Endothelial cell of umbilical vein (primary cell): ENCODE measurements at regions not wholly inside any gene's neighbourhood (a gene's known extent, or its start where the extent isn't known, plus 50 kb on each side); places are given as distances from the start of the nearest gene placed in this dataset.

Experiments used
- BruUV-seq: library from RNA; stranded (reverse); fragments of 400-500 nt; replicated peaks from 2 replicates; lab custom pipeline; 2021; lab: Mats Ljungman, UMichigan
- CTCF ChIA-PET: fragments of 300-600, 350-600 bp; sonication (Branson Sonifier 250); formaldehyde crosslinking; loops from one replicate; lab custom pipeline; 2021; ENCODE audit warnings: antibody characterized with exemption, inconsistent platforms; lab: Charles Lee
- POLR2A ChIA-PET: fragments of 300-600, 350-600 bp; sonication (Branson Sonifier 250); formaldehyde crosslinking; loops from one replicate; lab custom pipeline; 2021; ENCODE audit warnings: antibody characterized with exemption, inconsistent platforms; lab: Charles Lee
- DNase-seq: peaks from one replicate; pipeline ENCODE4 v3.0.0-alpha.2; 2011; ENCODE audit warnings: low read depth, low spot score
- FAIRE-seq: peaks from 2 replicates; lab custom pipeline; 2011; peaks lifted over from hg19 to GRCh38; lab: Jason Lieb, UNC
- H2AFZ ChIP-seq: 2 replicates; pipeline ENCODE4 v1.6.0; 2012; ENCODE audit warnings: low read depth, low read length, control low read depth, inconsistent platforms
- H3K27ac ChIP-seq: 2 replicates; pipeline ENCODE4 v1.5.1; 2011; ENCODE audit warnings: low read depth, mild to moderate bottlenecking, control low read depth, low read length, moderate library complexity; ENCODE audit not compliant: insufficient read depth
- H3K27me3 ChIP-seq, 2 experiments: 2 replicates each; pipeline versions ENCODE4 v1.6.0 to v1.6.1; 2011; ENCODE audit warnings: low read length in 2 of 2, mixed read lengths in 1 of 2; ENCODE audit not compliant: control insufficient read depth in 2 of 2, insufficient read depth in 2 of 2
- H3K36me3 ChIP-seq, 2 experiments: 2 replicates in 1 of 2; 3 replicates in 1 of 2; pipeline ENCODE4 v1.5.1; 2011; ENCODE audit warnings: low read length in 2 of 2, mild to moderate bottlenecking in 1 of 2, moderate library complexity in 1 of 2; ENCODE audit not compliant: control insufficient read depth in 2 of 2, insufficient read depth in 2 of 2; ENCODE audit errors: extremely low read depth in 1 of 2
- H3K4me1 ChIP-seq: 3 replicates; pipeline ENCODE4 v1.5.1; 2011; ENCODE audit warnings: mild to moderate bottlenecking, low read length; ENCODE audit not compliant: control insufficient read depth, insufficient read depth; ENCODE audit errors: extremely low read depth
- H3K4me2 ChIP-seq: 2 replicates; pipeline ENCODE4 v1.6.1; 2011; ENCODE audit warnings: low read length, control low read depth, mixed read lengths; ENCODE audit not compliant: insufficient read depth
- H3K4me3 ChIP-seq, 3 experiments: fragments of 200-600 bp in 1 of 3; sonication (generic), shearing (Covaris generic) in 1 of 3; replicated peaks in 1 of 3; 2 replicates each; pipeline ENCODE4 v1.5.1; 2011 to 2016; ENCODE audit warnings: control low read depth in 3 of 3, low read length in 3 of 3, mild to moderate bottlenecking in 2 of 3, inconsistent platforms in 1 of 3, low read depth in 1 of 3, moderate library complexity in 1 of 3; ENCODE audit not compliant: insufficient read depth in 1 of 3
- H3K79me2 ChIP-seq: 2 replicates; pipeline ENCODE4 v1.6.0; 2012; ENCODE audit warnings: low read length, inconsistent platforms; ENCODE audit not compliant: control insufficient read depth, insufficient read depth
- H3K9ac ChIP-seq: replicated peaks from 2 replicates; pipeline ENCODE3; 2011; ENCODE audit warnings: low read length, control low read depth; ENCODE audit not compliant: insufficient read depth; ENCODE audit errors: extremely low read depth
- H3K9me1 ChIP-seq: replicated peaks from 3 replicates; pipeline ENCODE4 v1.6.0; 2011; ENCODE audit warnings: mild to moderate bottlenecking, low read length; ENCODE audit not compliant: control insufficient read depth, insufficient read depth; ENCODE audit errors: extremely low read depth
- H3K9me3 ChIP-seq: replicated peaks from 2 replicates; pipeline ENCODE4 v1.5.1; 2012; ENCODE audit warnings: low read length, inconsistent platforms; ENCODE audit not compliant: control insufficient read depth, insufficient read depth
- H4K20me1 ChIP-seq: replicated peaks from 2 replicates; pipeline ENCODE3; 2011; ENCODE audit warnings: mild to moderate bottlenecking, low read length; ENCODE audit not compliant: control insufficient read depth, insufficient read depth; ENCODE audit errors: extremely low read depth
- EZH2 ChIP-seq: IDR thresholded peaks from 2 replicates; pipeline ENCODE4 v1.6.1; 2012; ENCODE audit warnings: borderline replicate concordance, low read depth, mild to moderate bottlenecking, moderate library complexity, low read length, inconsistent platforms; ENCODE audit not compliant: severe bottlenecking
- FOS ChIP-seq: IDR thresholded peaks from 2 replicates; pipeline ENCODE4 v1.6.1; 2011; ENCODE audit warnings: mild to moderate bottlenecking, low read length, moderate library complexity, borderline replicate concordance; ENCODE audit not compliant: insufficient read depth
- GATA2 ChIP-seq: IDR thresholded peaks from 2 replicates; pipeline ENCODE4 v1.7.0; 2011; ENCODE audit warnings: low read depth, mild to moderate bottlenecking, moderate library complexity, mixed read lengths, low read length; ENCODE audit not compliant: insufficient read length, insufficient read depth
- JUN ChIP-seq: IDR thresholded peaks from 2 replicates; pipeline ENCODE4 v1.6.1; 2011; ENCODE audit warnings: borderline replicate concordance, low read depth; ENCODE audit not compliant: insufficient read length, insufficient read depth
- MYC ChIP-seq: IDR thresholded peaks from one replicate; pipeline ENCODE4 v1.6.1; 2011; ENCODE audit warnings: mild to moderate bottlenecking, low read depth, low read length
- POLR2A ChIP-seq: IDR thresholded peaks from 2 replicates; pipeline ENCODE4 v1.6.1; 2012; ENCODE audit warnings: low read depth, mild to moderate bottlenecking, control low read depth, low read length
- POLR2AphosphoS5 ChIP-seq: IDR thresholded peaks from 2 replicates; pipeline ENCODE4 v1.6.1; 2012; ENCODE audit warnings: low read depth, mild to moderate bottlenecking, control low read depth, low read length, moderate library complexity; ENCODE audit not compliant: insufficient read depth
- dilution Hi-C: fragments of 300-500 bp; cut with MboI; formaldehyde crosslinking; loops from one replicate; pipeline ENCODE4 v1.15.0; 2019; ENCODE audit warnings: low sequenced_read_pairs; ENCODE audit not compliant: extremely low pct_ligation_motif_present
- intact Hi-C: fragments of 100-400 bp; cut with micrococcal nuclease; formaldehyde crosslinking; loops from one replicate; pipeline ENCODE4 v1.10.0; 2022
- TF ChIP-seq, protein P1 (sequence below): IDR thresholded peaks from 2 replicates; pipeline ENCODE4 v1.6.1; 2011; ENCODE audit not compliant: insufficient read depth, insufficient read length
- TF ChIP-seq, protein P2 (sequence below), 2 donors: IDR thresholded peaks; 1 replicate in 1 of 2; 2 replicates in 1 of 2; pipeline ENCODE4 v1.5.1; 2011; ENCODE audit warnings: low read length in 2 of 2, mild to moderate bottlenecking in 2 of 2, moderate library complexity in 2 of 2, control low read depth in 1 of 2, inconsistent platforms in 1 of 2, low read depth in 1 of 2; ENCODE audit not compliant: insufficient read depth in 1 of 2; ENCODE audit errors: extremely low read depth in 1 of 2

DNA sequence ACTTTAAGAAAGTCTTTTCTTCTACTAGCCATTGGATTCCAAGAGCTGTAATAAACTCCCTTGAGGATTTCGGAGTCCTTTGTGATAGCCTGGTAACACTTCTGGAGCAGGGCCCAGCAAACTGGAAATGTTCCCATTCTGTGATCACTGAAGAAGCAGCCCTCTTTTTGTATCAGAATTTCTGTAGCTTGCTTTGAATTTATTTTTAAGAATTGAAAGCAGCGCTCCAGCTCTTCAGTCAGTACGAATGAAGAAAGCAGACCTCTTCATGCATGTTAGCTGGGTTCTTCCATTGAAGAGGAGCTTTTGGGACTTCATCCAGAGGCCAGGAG lies 141.5 kb downstream of the AKAP11 start:
- BruUV-seq: no TSS peak
- Histone ChIP-seq H3K36me3 (no peaks in the 10 kb centered on the region), H3K4me2 (no peak overlapping the region), H3K27me3 (peaks cover 2 to 3% of the 10 kb centered on the region in 2 experiments), H3K4me3 (no peak overlapping the region), H3K9me3 (no peaks in the 10 kb centered on the region), H3K79me2 (no peaks in the 10 kb centered on the region), H3K27ac (no peak overlapping the region), H2AFZ (no peak overlapping the region), H3K4me1 (no peaks in the 10 kb centered on the region), H3K9me1 (no peaks in the 10 kb centered on the region), H4K20me1 (no peaks in the 10 kb centered on the region), H3K9ac (no peak overlapping the region)
- ChIA-PET POLR2A (no interaction called here), CTCF (no interaction called here)
- intact Hi-C loops (no loop called here), dilution Hi-C loops (no loop called here)
- FAIRE-seq: no peak
- TF ChIP-seq GATA2: no peak
- no peak for DNase-seq

GRCh38 chr13:42417626-42418025 lies 145.7 kb downstream of the AKAP11 start:
- ChIA-PET POLR2A (no interaction called here), CTCF (interaction anchor here (1.0 kb wide), 1 partner anchor 29 kb away, joined by 5 read pairs; no protein-coding TSS in a partner anchor)
- Histone ChIP-seq H3K4me3 (no peak overlapping the region), H3K9me3 (no peaks in the 10 kb centered on the region), H3K36me3 (no peaks in the 10 kb centered on the region), H3K4me2 (no peak overlapping the region), H3K9ac (no peak overlapping the region), H2AFZ (no peak overlapping the region), H4K20me1 (no peaks in the 10 kb centered on the region), H3K4me1 (no peaks in the 10 kb centered on the region), H3K27me3 (no peaks in the 10 kb centered on the region), H3K79me2 (no peaks in the 10 kb centered on the region), H3K9me1 (no peaks in the 10 kb centered on the region), H3K27ac (no peak overlapping the region)
- dilution Hi-C loops: no loop called here
- no TSS peak for BruUV-seq
- DNase-seq (no peak), FAIRE-seq (no peak)
- intact Hi-C loops: no loop called here
- TF ChIP-seq EZH2 (no peak), FOS (no peak), POLR2A (no peak), GATA2 (no peak), JUN (no peak), POLR2AphosphoS5 (no peak), MYC (no peak)
- TF ChIP-seq, protein P1, sequence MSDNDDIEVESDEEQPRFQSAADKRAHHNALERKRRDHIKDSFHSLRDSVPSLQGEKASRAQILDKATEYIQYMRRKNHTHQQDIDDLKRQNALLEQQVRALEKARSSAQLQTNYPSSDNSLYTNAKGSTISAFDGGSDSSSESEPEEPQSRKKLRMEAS: no peak
- TF ChIP-seq, protein P2, sequence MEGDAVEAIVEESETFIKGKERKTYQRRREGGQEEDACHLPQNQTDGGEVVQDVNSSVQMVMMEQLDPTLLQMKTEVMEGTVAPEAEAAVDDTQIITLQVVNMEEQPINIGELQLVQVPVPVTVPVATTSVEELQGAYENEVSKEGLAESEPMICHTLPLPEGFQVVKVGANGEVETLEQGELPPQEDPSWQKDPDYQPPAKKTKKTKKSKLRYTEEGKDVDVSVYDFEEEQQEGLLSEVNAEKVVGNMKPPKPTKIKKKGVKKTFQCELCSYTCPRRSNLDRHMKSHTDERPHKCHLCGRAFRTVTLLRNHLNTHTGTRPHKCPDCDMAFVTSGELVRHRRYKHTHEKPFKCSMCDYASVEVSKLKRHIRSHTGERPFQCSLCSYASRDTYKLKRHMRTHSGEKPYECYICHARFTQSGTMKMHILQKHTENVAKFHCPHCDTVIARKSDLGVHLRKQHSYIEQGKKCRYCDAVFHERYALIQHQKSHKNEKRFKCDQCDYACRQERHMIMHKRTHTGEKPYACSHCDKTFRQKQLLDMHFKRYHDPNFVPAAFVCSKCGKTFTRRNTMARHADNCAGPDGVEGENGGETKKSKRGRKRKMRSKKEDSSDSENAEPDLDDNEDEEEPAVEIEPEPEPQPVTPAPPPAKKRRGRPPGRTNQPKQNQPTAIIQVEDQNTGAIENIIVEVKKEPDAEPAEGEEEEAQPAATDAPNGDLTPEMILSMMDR (IDR thresholded peaks at IDR 0.05; ENCODE audit: extremely low read depth in 1 of 2, insufficient read depth in 1 of 2, low read depth in 1 of 2, low read length in 2 of 2): no peak
